ENCODE measurements at regions not wholly inside any gene's neighbourhood (a gene's known extent, or its start where the extent isn't known, plus 50 kb on each side); places are given as distances from the start of the nearest gene placed in this dataset.

DNA sequence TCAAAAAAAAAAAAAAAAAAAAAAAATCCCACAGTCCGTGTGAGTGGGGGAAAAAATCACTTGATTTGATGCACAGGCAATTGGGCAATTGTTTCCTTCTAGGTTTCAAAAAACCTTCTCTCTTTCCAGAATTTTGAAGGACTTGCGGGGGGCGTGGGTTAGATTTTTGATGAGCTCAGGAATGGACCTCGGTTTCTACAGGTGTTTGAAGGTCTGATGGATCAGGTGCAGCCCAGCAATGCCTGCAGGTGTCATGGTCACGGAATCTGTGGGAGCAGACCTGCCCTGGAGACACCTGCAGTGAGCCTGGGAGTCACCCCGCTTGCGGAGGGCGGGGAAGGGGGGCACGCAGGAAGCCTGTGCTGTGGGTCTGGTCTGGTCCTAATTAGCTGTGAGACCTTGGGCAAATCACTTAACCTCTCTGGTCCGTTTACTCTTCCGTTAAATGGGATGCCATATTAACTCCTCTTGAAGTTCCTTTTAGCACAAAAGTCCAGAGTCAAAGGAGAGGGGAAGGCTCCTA lies 174.2 kb downstream of the IRF8 start:
- TF ChIP-seq, protein P1, sequence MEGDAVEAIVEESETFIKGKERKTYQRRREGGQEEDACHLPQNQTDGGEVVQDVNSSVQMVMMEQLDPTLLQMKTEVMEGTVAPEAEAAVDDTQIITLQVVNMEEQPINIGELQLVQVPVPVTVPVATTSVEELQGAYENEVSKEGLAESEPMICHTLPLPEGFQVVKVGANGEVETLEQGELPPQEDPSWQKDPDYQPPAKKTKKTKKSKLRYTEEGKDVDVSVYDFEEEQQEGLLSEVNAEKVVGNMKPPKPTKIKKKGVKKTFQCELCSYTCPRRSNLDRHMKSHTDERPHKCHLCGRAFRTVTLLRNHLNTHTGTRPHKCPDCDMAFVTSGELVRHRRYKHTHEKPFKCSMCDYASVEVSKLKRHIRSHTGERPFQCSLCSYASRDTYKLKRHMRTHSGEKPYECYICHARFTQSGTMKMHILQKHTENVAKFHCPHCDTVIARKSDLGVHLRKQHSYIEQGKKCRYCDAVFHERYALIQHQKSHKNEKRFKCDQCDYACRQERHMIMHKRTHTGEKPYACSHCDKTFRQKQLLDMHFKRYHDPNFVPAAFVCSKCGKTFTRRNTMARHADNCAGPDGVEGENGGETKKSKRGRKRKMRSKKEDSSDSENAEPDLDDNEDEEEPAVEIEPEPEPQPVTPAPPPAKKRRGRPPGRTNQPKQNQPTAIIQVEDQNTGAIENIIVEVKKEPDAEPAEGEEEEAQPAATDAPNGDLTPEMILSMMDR (IDR thresholded peaks at IDR 0.05), result no peak
- no peak for TF ChIP-seq EP300 (IDR thresholded peaks at IDR 0.05)
